ENCODE measurements at regions not wholly inside any gene's neighbourhood (a gene's known extent, or its start where the extent isn't known, plus 50 kb on each side); places are given as distances from the start of the nearest gene placed in this dataset.

DNA sequence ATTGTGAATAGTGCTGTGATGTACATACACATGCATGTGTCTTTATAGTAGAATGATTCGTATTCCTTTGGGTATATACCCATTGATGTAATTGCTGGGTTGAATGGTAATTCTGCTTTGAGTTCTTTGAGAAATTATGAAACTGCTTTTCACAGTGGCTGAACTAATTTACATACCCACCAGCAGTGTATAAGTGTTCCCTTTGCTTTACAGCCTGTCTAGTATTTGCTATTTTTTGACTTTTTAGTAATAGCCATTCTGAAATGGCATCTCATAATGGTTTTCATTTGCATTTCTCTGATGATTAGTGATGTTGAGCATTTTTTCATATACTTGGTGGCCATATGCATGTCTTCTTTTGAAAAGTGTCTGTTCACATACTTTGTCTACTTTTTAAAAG lies 54.5 kb upstream of the FAM78B start:
- no peaks in the 10 kb centered on the region for H3K4me1 ChIP-seq (replicated peaks; ENCODE audit: insufficient read depth)
- H3K4me2 ChIP-seq, result no peak overlapping the region
- no peaks in the 10 kb centered on the region for H3K9me2 ChIP-seq (ENCODE audit: insufficient read depth)
- H3K27me3 ChIP-seq (ENCODE audit: insufficient read depth, low read depth), result no peaks in the 10 kb centered on the region
- H2AFZ ChIP-seq, result no peak overlapping the region
- no peaks in the 10 kb centered on the region for H3K36me3 ChIP-seq (ENCODE audit: low read depth)
- ChIA-PET CTCF (no interaction called here), POLR2A (ENCODE audit: unreplicated experiment) (no interaction called here)
- no peak overlapping the region for H3K4me3 ChIP-seq
- no peaks in the 10 kb centered on the region for H3K79me2 ChIP-seq (ENCODE audit: low read depth)
- no peak for DNase-seq
- H3K27ac ChIP-seq, result no peak overlapping the region
- intact Hi-C loops (cut with micrococcal nuclease; ENCODE audit: unreplicated experiment), result no loop called here
- no peaks in the 10 kb centered on the region for H4K20me1 ChIP-seq (ENCODE audit: insufficient read depth)
- TF ChIP-seq EZH2 (IDR thresholded peaks at IDR 0.05; ENCODE audit: low read depth) (no peak), CTCF (conservative IDR thresholded peaks at IDR 0.05) (no peak)
- no peaks in the 10 kb centered on the region for H3F3A ChIP-seq (ENCODE audit: insufficient read depth, low read depth)
- no TSS peak for BruUV-seq (replicated peaks)
- no peaks in the 10 kb centered on the region for H3K9me3 ChIP-seq (ENCODE audit: insufficient read depth, low read depth)

- no peak for DNase-seq
- ChIA-PET CTCF (no interaction called here), POLR2A (ENCODE audit: unreplicated experiment) (no interaction called here)
- BruUV-seq (replicated peaks), result no TSS peak
- H3K79me2 ChIP-seq (ENCODE audit: low read depth), result no peaks in the 10 kb centered on the region
- H3K27ac ChIP-seq, result no peak overlapping the region
- no peaks in the 10 kb centered on the region for H3F3A ChIP-seq (ENCODE audit: insufficient read depth, low read depth)
- TF ChIP-seq EZH2 (IDR thresholded peaks at IDR 0.05; ENCODE audit: low read depth), result no peak
- TF ChIP-seq CTCF (conservative IDR thresholded peaks at IDR 0.05), result no peak
- intact Hi-C loops (cut with micrococcal nuclease; ENCODE audit: unreplicated experiment), result no loop called here
- no peaks in the 10 kb centered on the region for H3K27me3 ChIP-seq (ENCODE audit: insufficient read depth, low read depth)
- H3K4me1 ChIP-seq (replicated peaks; ENCODE audit: insufficient read depth), result no peaks in the 10 kb centered on the region
- H2AFZ ChIP-seq, result no peak overlapping the region
- no peaks in the 10 kb centered on the region for H3K36me3 ChIP-seq (ENCODE audit: low read depth)
- H4K20me1 ChIP-seq (ENCODE audit: insufficient read depth), result no peaks in the 10 kb centered on the region
- no peak overlapping the region for H3K4me2 ChIP-seq
- no peaks in the 10 kb centered on the region for H3K9me2 ChIP-seq (ENCODE audit: insufficient read depth)
- H3K9me3 ChIP-seq (ENCODE audit: insufficient read depth, low read depth), result no peaks in the 10 kb centered on the region
- no peak overlapping the region for H3K4me3 ChIP-seq
Observed at GRCh38 chr1:166233750-166234366, 67.1 kb upstream of the FAM78B start.

GRCh38 chr1:166235728-166236127 lies 68.9 kb upstream of the FAM78B start:
- TF ChIP-seq CTCF (conservative IDR thresholded peaks at IDR 0.05) (no peak), EZH2 (IDR thresholded peaks at IDR 0.05; ENCODE audit: low read depth) (no peak)
- H3K4me2 ChIP-seq, result no peak overlapping the region
- H3K4me3 ChIP-seq, result no peak overlapping the region
- H2AFZ ChIP-seq, result no peak overlapping the region
- no peak overlapping the region for H3K27ac ChIP-seq
- no peaks in the 10 kb centered on the region for H3K9me3 ChIP-seq (ENCODE audit: insufficient read depth, low read depth)
- no peaks in the 10 kb centered on the region for H3F3A ChIP-seq (ENCODE audit: insufficient read depth, low read depth)
- CTCF ChIA-PET, result no interaction called here
- no TSS peak for BruUV-seq (replicated peaks)
- intact Hi-C loops (cut with micrococcal nuclease; ENCODE audit: unreplicated experiment), result no loop called here
- no peaks in the 10 kb centered on the region for H3K36me3 ChIP-seq (ENCODE audit: low read depth)
- no peaks in the 10 kb centered on the region for H3K9me2 ChIP-seq (ENCODE audit: insufficient read depth)
- H4K20me1 ChIP-seq (ENCODE audit: insufficient read depth), result no peaks in the 10 kb centered on the region
- no peaks in the 10 kb centered on the region for H3K27me3 ChIP-seq (ENCODE audit: insufficient read depth, low read depth)
- H3K79me2 ChIP-seq (ENCODE audit: low read depth), result no peaks in the 10 kb centered on the region
- no peaks in the 10 kb centered on the region for H3K4me1 ChIP-seq (replicated peaks; ENCODE audit: insufficient read depth)
- DNase-seq, result no peak
- POLR2A ChIA-PET (ENCODE audit: unreplicated experiment), result no interaction called here
